B cell (primary cell): ENCODE measurements at regions not wholly inside any gene's neighbourhood (a gene's known extent, or its start where the extent isn't known, plus 50 kb on each side); places are given as distances from the start of the nearest gene placed in this dataset.

Experiments
- ATAC-seq: fragments of 200-7000 bp; cut with Tn5 transposase; one replicate; pipeline ENCODE4 v1.10.0; 2021; ENCODE audit warnings: low read depth, mild to moderate bottlenecking, moderate number of reproducible peaks, moderate library complexity
- CTCF ChIA-PET: fragments of 350-600 bp; sonication (Branson Sonifier 250); formaldehyde crosslinking; loops from one replicate; lab custom pipeline; 2021; ENCODE audit warnings: antibody characterized with exemption, inconsistent platforms; lab: Charles Lee
- POLR2A ChIA-PET: fragments of 350-600 bp; sonication (Branson Sonifier 250); formaldehyde crosslinking; loops from one replicate; lab custom pipeline; 2021; ENCODE audit warnings: antibody characterized with exemption; lab: Charles Lee
- DNase-seq: peaks from one replicate; pipeline ENCODE4 v3.0.0; 2013
- H2AFZ ChIP-seq: 2 replicates; pipeline ENCODE4 v1.6.1; 2012; ENCODE audit warnings: mild to moderate bottlenecking, low read depth, low read length; ENCODE audit not compliant: insufficient read depth, poor library complexity, severe bottlenecking
- H3K27ac ChIP-seq, 2 donors: 1 replicate in 1 of 2; 2 replicates in 1 of 2; pipeline ENCODE4 v1.5.1; 2012 to 2013; ENCODE audit warnings: low read length in 2 of 2, mild to moderate bottlenecking in 2 of 2, moderate library complexity in 1 of 2
- H3K27me3 ChIP-seq, 4 experiments: fragments of 200-600 bp in 1 of 4; sonication (generic) in 1 of 4; replicated peaks in 1 of 4; 1 replicate in 2 of 4; 2 replicates in 2 of 4; pipeline versions ENCODE4 v1.6.1 to v1.7.0; 2013 to 2016; ENCODE audit warnings: low read length in 3 of 4, mild to moderate bottlenecking in 2 of 4, mixed read lengths in 1 of 4, moderate library complexity in 1 of 4; ENCODE audit not compliant: insufficient read depth in 4 of 4, control insufficient read depth in 3 of 4; ENCODE audit errors: control extremely low read depth in 1 of 4
- H3K36me3 ChIP-seq, 2 experiments: replicated peaks in 1 of 2; 1 replicate in 1 of 2; 2 replicates in 1 of 2; pipeline versions ENCODE4 v1.6.1 to v1.7.1; 2013; ENCODE audit warnings: low read length in 1 of 2; ENCODE audit not compliant: insufficient read depth in 2 of 2, control insufficient read depth in 1 of 2; ENCODE audit errors: control extremely low read depth in 1 of 2, extremely low read depth in 1 of 2
- H3K4me1 ChIP-seq, 2 donors: fragments of 200-600 bp in 1 of 2; sonication (generic) in 1 of 2; 1 replicate in 1 of 2; 2 replicates in 1 of 2; pipeline versions ENCODE4 v1.5.1 to v1.6.1; 2013 to 2017; ENCODE audit warnings: low read length in 2 of 2; ENCODE audit not compliant: control insufficient read depth in 2 of 2, insufficient read depth in 2 of 2
- H3K4me2 ChIP-seq: replicated peaks from 2 replicates; pipeline ENCODE3; 2012; ENCODE audit warnings: mild to moderate bottlenecking, low read depth, low read length; ENCODE audit not compliant: poor library complexity, severe bottlenecking
- H3K4me3 ChIP-seq, 5 experiments: fragments of 200-600 bp in 1 of 5; sonication (generic) in 1 of 5; 1 replicate in 3 of 5; 2 replicates in 2 of 5; pipeline versions ENCODE4 v1.5.1 to v1.7.0; 2011 to 2016; ENCODE audit warnings: low read length in 4 of 5, mild to moderate bottlenecking in 4 of 5, low read depth in 2 of 5, control low read depth in 1 of 5, moderate library complexity in 1 of 5; ENCODE audit not compliant: insufficient read depth in 1 of 5; ENCODE audit errors: control extremely low read depth in 1 of 5, extremely low read depth in 1 of 5
- H3K79me2 ChIP-seq: fragments of 200-600 bp; sonication (generic); one replicate; pipeline ENCODE4 v1.6.0; 2016; ENCODE audit warnings: low read length; ENCODE audit not compliant: control insufficient read depth, insufficient read depth
- H3K9ac ChIP-seq: fragments of 200-600 bp; sonication (generic); 2 replicates; pipeline ENCODE4 v1.6.1; 2017; ENCODE audit warnings: mild to moderate bottlenecking, low read length, moderate library complexity
- H3K9me3 ChIP-seq, 3 donors: one replicate each; pipeline versions ENCODE4 v1.6.1 to v1.7.1; 2013; ENCODE audit warnings: low read length in 2 of 3; ENCODE audit not compliant: control insufficient read depth in 2 of 3, insufficient read depth in 1 of 3; ENCODE audit errors: control extremely low read depth in 1 of 3
- H4K20me1 ChIP-seq: 2 replicates; pipeline ENCODE4 v1.6.0; 2012; ENCODE audit warnings: mild to moderate bottlenecking, low read length; ENCODE audit not compliant: insufficient read depth, control insufficient read depth, poor library complexity, severe bottlenecking
- H3K27ac Mint-ChIP-seq: one replicate; pipeline ENCODE4 v1.8.0; 2021; ENCODE audit warnings: mixed read lengths
- H3K27me3 Mint-ChIP-seq: one replicate; pipeline ENCODE4 v1.8.0; 2021; ENCODE audit warnings: mixed read lengths
- H3K4me1 Mint-ChIP-seq: one replicate; pipeline ENCODE4 v1.8.0; 2021; ENCODE audit warnings: mixed read lengths
- H3K4me3 Mint-ChIP-seq: one replicate; pipeline ENCODE4 v1.8.0; 2021; ENCODE audit warnings: mixed read lengths
- H3K9me3 Mint-ChIP-seq: one replicate; pipeline ENCODE4 v1.8.0; 2022; ENCODE audit warnings: mixed read lengths; ENCODE audit not compliant: insufficient read depth
- EZH2 ChIP-seq: IDR thresholded peaks from 2 replicates; pipeline ENCODE4 v1.6.1; 2012; ENCODE audit warnings: borderline replicate concordance, low read depth, mild to moderate bottlenecking, moderate library complexity, low read length; ENCODE audit not compliant: insufficient read depth, poor library complexity, severe bottlenecking
- WGBS: methylation state at CpG from one replicate; pipeline ENCODE4 v1.1.5; 2013; ENCODE audit warnings: missing lambda C conversion rate; ENCODE audit not compliant: insufficient coverage; 5-methylcytosine and 5-hydroxymethylcytosine counted together
- intact Hi-C: fragments of 100-400 bp; cut with micrococcal nuclease; formaldehyde crosslinking; loops from one replicate; pipeline ENCODE4 v1.10.0; 2022
- TF ChIP-seq, protein P1 (sequence below): fragments of 200-600 bp; IDR thresholded peaks from one replicate; pipeline ENCODE4 v1.8.0; 2022; ENCODE audit warnings: antibody characterized with exemption, mild to moderate bottlenecking

DNA sequence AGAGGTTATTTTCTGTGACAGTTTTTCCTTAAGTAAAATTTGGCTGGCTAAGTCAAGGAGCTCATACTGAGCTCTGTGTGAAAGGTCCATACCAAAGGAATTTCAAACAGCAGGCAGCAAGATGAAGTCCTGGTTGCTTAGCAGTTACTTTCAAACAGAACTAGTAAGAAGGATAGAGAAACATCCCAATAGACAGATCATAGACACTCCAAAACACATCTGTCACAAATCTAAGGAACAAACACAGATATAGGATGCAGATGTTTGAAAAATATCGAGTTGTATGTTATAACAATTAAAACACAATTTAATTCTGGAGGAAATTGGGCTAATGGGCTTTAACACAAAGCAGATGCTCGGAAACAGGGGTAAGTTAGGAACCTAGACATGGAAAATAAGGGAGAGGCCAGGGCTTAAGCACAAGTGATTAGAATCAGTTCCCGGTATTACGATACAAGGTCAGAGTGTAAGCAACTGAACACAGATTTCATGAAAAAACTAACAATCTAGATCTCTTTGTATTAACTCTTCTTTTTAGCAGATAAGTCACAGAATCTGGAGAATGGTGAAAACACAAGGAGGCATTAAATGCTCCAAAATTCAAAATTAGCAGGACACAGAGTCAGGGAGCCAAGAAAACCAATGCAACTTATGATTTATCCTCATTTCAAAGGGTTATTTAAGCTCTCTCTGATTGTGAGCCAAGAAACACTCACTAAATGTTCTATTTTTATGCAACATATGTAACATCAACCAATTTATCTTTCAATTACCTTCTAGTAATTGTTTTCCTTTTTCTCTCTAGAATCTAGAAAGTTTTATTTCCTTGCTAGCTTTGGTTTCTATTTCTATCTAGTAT is 1992.9 kb upstream of the PCDH20 start:
- ATAC-seq (no peak), DNase-seq (no peak)
- Mint-ChIP-seq H3K27me3 (no peaks in the 10 kb centered on the region), H3K9me3 (no peaks in the 10 kb centered on the region), H3K27ac (no peak overlapping the region), H3K4me1 (no peaks in the 10 kb centered on the region), H3K4me3 (no peak overlapping the region)
- H3K4me2 ChIP-seq, result no peak overlapping the region
- CTCF ChIA-PET, result no interaction called here
- no peak overlapping the region for H2AFZ ChIP-seq
- H3K4me3 ChIP-seq, result no peak overlapping the region
- no peaks in the 10 kb centered on the region for H3K27me3 ChIP-seq
- H3K9ac ChIP-seq, result no peak overlapping the region
- POLR2A ChIA-PET, result no interaction called here
- no peaks in the 10 kb centered on the region for H3K79me2 ChIP-seq
- no peaks in the 10 kb centered on the region for H4K20me1 ChIP-seq
- H3K4me1 ChIP-seq, result no peaks in the 10 kb centered on the region
- intact Hi-C loops, result no loop called here
- H3K9me3 ChIP-seq, result no peaks in the 10 kb centered on the region
- TF ChIP-seq, protein P1, sequence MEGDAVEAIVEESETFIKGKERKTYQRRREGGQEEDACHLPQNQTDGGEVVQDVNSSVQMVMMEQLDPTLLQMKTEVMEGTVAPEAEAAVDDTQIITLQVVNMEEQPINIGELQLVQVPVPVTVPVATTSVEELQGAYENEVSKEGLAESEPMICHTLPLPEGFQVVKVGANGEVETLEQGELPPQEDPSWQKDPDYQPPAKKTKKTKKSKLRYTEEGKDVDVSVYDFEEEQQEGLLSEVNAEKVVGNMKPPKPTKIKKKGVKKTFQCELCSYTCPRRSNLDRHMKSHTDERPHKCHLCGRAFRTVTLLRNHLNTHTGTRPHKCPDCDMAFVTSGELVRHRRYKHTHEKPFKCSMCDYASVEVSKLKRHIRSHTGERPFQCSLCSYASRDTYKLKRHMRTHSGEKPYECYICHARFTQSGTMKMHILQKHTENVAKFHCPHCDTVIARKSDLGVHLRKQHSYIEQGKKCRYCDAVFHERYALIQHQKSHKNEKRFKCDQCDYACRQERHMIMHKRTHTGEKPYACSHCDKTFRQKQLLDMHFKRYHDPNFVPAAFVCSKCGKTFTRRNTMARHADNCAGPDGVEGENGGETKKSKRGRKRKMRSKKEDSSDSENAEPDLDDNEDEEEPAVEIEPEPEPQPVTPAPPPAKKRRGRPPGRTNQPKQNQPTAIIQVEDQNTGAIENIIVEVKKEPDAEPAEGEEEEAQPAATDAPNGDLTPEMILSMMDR, result no peak
- TF ChIP-seq EZH2, result no peak
- H3K27ac ChIP-seq, result no peak overlapping the region
- no CpG with 5 or more reads among the region's 4 CpGs for WGBS
- H3K36me3 ChIP-seq, result no peaks in the 10 kb centered on the region

DNA sequence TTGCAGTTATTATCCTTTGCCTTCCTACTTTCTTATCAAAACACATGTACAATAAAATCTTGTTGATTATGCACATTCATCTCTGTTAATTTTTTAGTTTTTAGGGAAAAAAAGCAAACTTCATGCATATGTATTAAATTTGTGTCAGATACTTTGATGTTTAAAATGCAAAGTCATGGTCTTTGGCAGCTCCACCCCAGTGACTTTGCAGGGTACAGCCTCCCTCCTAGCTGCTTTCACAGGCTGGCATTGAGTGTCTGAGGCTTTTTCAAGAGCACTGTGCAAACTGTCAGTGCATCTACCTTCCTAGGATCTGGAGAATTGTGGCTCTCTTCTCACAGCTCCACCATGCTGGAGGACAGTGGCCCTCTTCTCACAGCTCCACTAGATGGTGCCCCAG is 1988.1 kb upstream of the PCDH20 start:
- POLR2A ChIA-PET, result no interaction called here
- H3K4me1 Mint-ChIP-seq, result no peaks in the 10 kb centered on the region
- intact Hi-C loops, result no loop called here

More for the DNA sequence above, 1988.1 kb upstream of the PCDH20 start:
- H3K4me3 ChIP-seq, result no peak overlapping the region
- DNase-seq (no peak), ATAC-seq (no peak)
- H3K36me3 ChIP-seq, result no peaks in the 10 kb centered on the region
- CTCF ChIA-PET, result no interaction called here
- no peak overlapping the region for H3K27ac ChIP-seq
- no peak overlapping the region for H3K9ac ChIP-seq
- no peaks in the 10 kb centered on the region for H4K20me1 ChIP-seq
- H3K27me3 Mint-ChIP-seq, result no peaks in the 10 kb centered on the region
- no peaks in the 10 kb centered on the region for H3K79me2 ChIP-seq
- no peak overlapping the region for H3K4me3 Mint-ChIP-seq
- H3K9me3 ChIP-seq, result no peaks in the 10 kb centered on the region
- no peak overlapping the region for H2AFZ ChIP-seq
- H3K27ac Mint-ChIP-seq, result no peak overlapping the region
- no peaks in the 10 kb centered on the region for H3K27me3 ChIP-seq
- no peak overlapping the region for H3K4me2 ChIP-seq
- no peaks in the 10 kb centered on the region for H3K4me1 ChIP-seq
- H3K9me3 Mint-ChIP-seq, result no peaks in the 10 kb centered on the region
- TF ChIP-seq EZH2, result no peak
- TF ChIP-seq, protein P1, result no peak
